RWPE1 (cell line): ENCODE measurements at regions not wholly inside any gene's neighbourhood (a gene's known extent, or its start where the extent isn't known, plus 50 kb on each side); places are given as distances from the start of the nearest gene placed in this dataset.

ENCODE experiments used
- CTCF ChIA-PET: fragments of 350-600 bp; sonication (Branson Sonifier 250); formaldehyde crosslinking; extraction: SDS; loops from one replicate; lab custom pipeline; 2021; lab: Yijun Ruan, JAX
- POLR2A ChIA-PET: fragments of 400-600 bp; formaldehyde crosslinking; extraction: SDS; loops from one replicate; lab custom pipeline; 2020; ENCODE audit warnings: antibody characterized with exemption; ENCODE audit not compliant: low non-redundant PET; lab: Yijun Ruan, JAX
- DNase-seq: peaks from one replicate; pipeline ENCODE4 v3.0.0; 2012; ENCODE audit warnings: low spot score
- H3K27ac ChIP-seq: fragments of 450-650 bp; 2 replicates; pipeline ENCODE4 v1.5.1; 2017
- CTCF ChIP-seq: fragments of 450-650 bp; conservative IDR thresholded peaks from 2 replicates; pipeline ENCODE4 v1.5.1; 2017; ENCODE audit warnings: low read depth, mild to moderate bottlenecking

- CTCF ChIA-PET: no interaction called here
- no peak for TF ChIP-seq CTCF
- POLR2A ChIA-PET: no interaction called here
These were observed 103.4 kb downstream of the MTNR1A start for GRCh38 chr4:186451982-186452381.

DNA sequence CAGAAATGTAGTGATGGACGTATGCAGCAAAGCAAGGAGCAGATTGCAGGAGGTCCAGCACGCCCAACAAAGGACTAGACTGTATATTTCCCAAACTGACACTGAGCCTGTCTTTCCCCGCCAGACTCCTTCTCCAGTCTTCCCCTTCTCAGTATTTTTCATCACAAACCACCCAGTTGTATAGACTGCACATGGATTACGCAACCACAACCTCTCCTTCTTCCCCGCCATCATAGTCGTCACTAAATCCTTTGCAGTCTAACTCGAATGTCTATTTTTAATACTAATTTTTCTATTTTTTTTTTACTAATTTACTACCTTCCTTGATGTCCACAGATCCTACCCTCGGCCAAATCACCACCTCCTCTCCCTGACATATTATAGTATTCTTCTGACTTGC, 105.4 kb downstream of the MTNR1A start:
- ChIA-PET POLR2A (no interaction called here), CTCF (interaction anchor here (0.6 kb wide), 1 partner anchor 9 kb away, joined by 3 read pairs; no protein-coding TSS in a partner anchor)
- TF ChIP-seq CTCF: no peak
- no peak overlapping the region for H3K27ac ChIP-seq
- DNase-seq: no peak

More at GRCh38 chr4:186451982-186452381, 103.4 kb downstream of the MTNR1A start:
- no peak for DNase-seq
- H3K27ac ChIP-seq: no peak overlapping the region

- POLR2A ChIA-PET: no interaction called here
These were observed 110.3 kb downstream of the MTNR1A start for GRCh38 chr4:186445040-186445439.

GRCh38 chr4:186441502-186441901, 113.9 kb downstream of the MTNR1A start:
- ChIA-PET CTCF (interaction anchor here (0.6 to 1.2 kb wide), 2 partner anchors 32 to 61 kb away, joined by 3 to 4 read pairs; no protein-coding TSS in a partner anchor), POLR2A (no interaction called here)
- H3K27ac ChIP-seq: no peak overlapping the region
- TF ChIP-seq CTCF: no peak
- no peak for DNase-seq

More at GRCh38 chr4:186445040-186445439, 110.3 kb downstream of the MTNR1A start:
- TF ChIP-seq CTCF: no peak
- CTCF ChIA-PET: no interaction called here
- no peak overlapping the region for H3K27ac ChIP-seq
- DNase-seq: no peak

DNA sequence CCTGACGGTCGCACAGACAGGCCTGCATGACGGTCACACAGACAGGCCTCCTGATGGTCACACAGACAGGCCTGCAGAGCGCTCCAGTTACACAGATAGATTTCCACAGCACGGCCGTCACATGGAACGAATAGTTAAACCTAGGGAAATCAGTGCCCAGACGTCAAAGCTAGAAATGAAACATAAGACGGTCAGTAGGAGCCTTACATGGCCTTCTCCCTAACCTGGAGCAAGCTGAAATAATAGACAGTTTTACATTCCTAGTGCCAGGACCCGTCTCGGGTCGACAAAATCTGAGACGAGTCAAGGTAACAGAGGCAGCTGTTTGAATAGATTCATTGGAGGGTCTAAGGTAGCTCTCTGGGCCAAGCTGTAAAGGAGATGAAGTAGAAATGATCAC, 126.9 kb downstream of the MTNR1A start:
- CTCF ChIA-PET: no interaction called here
- no peak overlapping the region for H3K27ac ChIP-seq
- POLR2A ChIA-PET: no interaction called here
- no peak for TF ChIP-seq CTCF
- no peak for DNase-seq

- ChIA-PET POLR2A (no interaction called here), CTCF (no interaction called here)
- no peak overlapping the region for H3K27ac ChIP-seq
- no peak for DNase-seq
- TF ChIP-seq CTCF: no peak
These were observed 130.6 kb downstream of the MTNR1A start for GRCh38 chr4:186424745-186425144.
